COLO829 (cell line): ENCODE measurements at regions not wholly inside any gene's neighbourhood (a gene's known extent, or its start where the extent isn't known, plus 50 kb on each side); places are given as distances from the start of the nearest gene placed in this dataset.
"Not testable (repeated sequence)": the region's sequence is repeated elsewhere in the genome, so short reads cannot be mapped to it uniquely, and the experiment has no call there.

Source experiments
- DNase-seq: peaks from one replicate; pipeline ENCODE4 v3.0.0; 2012; ENCODE audit warnings: low spot score

- no peak for DNase-seq
Measured at GRCh38 chr4:93888308-93888707, 59.8 kb downstream of the ATOH1 start.

GRCh38 chr4:93888768-93889167 is 60.2 kb downstream of the ATOH1 start:
- no peak for DNase-seq

GRCh38 chr4:93891244-93891643 is 62.7 kb downstream of the ATOH1 start:
- no peak for DNase-seq

DNA sequence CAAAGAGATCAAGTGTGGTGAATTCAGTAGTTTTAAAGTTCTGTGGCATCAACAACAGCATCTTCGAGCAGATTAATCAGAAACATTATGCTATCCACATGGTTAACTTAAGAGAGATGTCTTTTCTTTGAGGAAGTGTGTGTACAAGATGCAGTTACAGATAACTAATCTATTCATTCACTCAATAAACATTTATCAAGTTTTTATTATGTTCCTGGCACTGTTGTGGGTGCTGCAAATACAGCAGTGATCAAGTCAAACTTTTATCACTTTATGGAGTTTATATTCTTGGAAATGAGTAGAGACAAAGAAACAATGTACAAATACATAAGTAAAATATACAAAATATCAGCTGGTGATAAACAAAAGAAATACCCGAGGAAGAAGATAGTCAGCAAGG is 66.4 kb downstream of the ATOH1 start:
- no peak for DNase-seq

DNA sequence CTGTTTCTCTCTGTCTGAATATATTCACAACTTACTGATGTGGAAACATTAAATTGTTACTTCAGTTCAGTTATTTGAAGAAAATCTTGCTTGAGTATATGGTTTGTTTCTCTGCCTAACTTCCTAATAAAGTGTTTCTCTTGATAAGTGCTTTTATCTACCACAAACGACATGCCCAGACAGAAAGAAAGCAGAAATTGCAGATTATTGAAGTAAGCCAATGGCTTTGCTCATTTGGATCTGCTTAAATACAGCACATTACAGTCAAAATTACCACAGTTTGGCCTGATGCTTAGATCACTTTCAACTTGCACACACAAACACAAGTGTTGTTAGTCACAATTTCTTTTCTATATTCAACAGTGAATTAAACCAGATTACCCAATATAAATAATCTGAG is 68.0 kb downstream of the ATOH1 start:
- DNase-seq: no peak

DNA sequence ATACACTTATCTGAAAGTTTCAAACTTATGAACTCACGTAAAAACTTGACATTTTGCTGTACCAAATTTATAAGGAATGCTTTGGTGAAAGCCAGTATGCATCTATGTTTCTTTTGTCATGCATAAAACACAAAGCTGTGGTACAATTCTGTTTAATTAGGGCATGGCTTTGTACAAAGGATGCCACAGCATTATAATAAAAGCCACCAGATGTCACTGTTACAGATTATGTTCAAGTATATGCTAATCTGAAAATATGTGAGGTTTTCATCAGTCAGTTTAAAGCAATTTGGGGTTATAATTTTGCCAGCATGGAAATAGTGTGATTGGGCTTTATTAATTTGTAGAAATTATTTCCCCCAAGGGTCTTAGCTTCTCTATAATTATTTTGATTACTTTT is 69.0 kb downstream of the ATOH1 start:
- DNase-seq: peak; percentile 47

GRCh38 chr4:93908778-93909177 is 80.2 kb downstream of the ATOH1 start:
- DNase-seq: no peak

DNA sequence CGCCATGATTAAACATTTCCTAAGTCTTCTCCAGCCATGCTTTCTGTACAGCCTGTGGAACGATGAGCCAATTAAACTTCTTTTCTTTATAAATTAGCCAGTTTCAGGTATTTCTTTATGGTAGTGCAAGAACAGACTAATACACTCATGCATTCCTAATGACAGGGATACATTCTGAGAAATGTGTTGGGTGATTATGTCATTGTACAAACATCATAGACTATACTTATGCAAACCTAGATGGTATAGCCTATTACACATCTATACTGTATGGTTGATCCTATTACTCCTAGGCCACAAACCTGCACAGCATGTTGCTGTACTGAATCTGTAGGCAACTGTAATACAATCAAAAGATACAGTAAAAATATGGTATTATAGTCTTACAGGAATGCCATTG is 83.1 kb downstream of the ATOH1 start:
- DNase-seq: no peak

DNA sequence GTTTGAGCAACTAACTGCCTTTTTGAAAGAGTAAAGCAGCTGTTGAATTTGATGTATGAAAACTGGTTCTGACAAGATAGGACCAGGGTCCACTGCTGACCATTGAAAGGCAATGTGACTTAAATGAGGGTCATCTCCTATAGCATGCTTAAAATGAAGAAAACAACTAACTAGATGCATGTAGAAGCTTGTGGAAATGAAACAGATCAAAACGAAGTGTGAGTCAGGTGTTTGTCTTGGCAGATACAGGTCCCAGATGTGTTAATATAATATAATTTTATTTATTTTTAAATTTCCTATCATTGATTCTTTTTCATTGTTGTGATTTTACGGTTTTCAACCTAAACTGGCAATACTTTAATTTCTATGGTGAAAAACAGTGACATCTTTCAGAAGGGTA is 83.6 kb downstream of the ATOH1 start:
- DNase-seq: no peak

DNA sequence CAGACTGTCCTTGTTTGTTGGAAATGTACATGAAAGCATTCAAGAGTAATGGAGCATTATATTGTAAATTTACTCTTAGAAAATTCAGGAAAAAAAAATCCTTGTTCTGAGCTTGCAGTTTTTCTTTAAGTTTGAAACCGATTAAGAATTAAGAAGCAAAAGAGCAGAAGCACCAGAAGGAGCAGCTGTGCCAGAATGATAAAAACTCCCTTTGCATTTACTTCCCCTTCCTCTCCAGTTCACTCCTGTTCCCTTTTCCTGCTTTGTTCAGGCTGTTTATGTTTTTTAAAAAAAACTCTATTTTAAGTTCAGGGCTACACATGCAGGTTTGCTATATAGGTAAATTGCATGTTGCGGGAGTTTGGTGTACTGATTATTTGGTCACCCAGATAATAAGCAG is 90.3 kb downstream of the ATOH1 start:
- DNase-seq: no peak

GRCh38 chr4:93923570-93923969 is 95.0 kb downstream of the ATOH1 start:
- not testable (repeated sequence) for DNase-seq

DNA sequence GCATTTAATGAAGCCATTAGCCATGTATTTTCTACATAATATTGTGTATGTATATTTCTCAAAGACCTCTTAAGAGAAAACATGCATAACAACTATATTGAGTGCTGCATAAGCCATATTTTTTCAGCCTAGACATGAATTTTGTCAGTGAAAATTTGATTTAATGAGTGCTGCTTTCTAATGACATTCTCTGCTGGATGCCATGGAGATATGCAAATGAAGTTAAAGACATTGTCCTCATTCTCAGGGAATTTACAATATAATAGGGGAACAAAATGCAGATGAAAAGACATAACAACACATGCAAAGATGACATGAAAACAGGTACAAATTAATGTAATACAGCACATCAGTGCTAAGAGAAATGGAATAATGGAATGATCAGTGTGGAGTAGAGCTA is 118.7 kb downstream of the ATOH1 start:
- DNase-seq: no peak

DNA sequence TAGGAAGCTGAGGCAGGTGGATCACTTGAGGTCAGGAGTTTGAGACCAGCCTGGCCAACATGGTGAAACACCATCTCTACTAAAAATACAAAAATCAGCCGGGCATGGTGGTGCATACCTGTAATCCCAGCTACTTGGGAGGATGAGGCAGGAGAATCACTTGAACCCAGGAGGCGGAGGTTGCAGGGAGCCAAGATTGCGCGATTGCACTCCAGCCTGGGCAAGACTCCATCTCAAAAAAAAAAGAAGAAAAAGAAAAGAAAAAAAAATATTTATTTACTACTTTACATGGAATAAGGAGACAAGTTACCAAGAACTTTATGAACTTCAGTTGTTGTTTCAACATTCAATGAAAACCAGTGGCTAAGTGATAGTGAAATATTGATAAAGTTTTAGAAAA is 121.7 kb downstream of the ATOH1 start:
- not testable (repeated sequence) for DNase-seq

DNA sequence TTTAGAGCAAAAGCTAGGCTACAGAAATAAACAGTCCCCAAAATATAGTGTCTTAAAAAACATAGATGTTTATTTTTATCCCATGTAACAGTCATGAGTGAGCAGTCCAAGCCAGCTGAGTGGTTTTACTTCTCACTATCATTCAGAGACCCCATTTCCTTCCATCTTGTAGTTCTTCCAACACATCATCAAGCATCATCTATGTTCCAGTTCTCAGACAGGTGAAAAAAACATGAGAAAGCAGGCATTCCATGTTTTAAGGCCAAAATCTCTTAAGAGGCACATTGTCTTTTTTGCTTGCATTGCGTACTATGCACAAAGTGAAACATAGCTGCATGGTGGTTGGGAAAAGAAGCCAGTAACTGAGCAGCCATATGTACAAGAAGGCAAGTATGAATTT is 128.6 kb downstream of the ATOH1 start:
- DNase-seq: no peak

DNA sequence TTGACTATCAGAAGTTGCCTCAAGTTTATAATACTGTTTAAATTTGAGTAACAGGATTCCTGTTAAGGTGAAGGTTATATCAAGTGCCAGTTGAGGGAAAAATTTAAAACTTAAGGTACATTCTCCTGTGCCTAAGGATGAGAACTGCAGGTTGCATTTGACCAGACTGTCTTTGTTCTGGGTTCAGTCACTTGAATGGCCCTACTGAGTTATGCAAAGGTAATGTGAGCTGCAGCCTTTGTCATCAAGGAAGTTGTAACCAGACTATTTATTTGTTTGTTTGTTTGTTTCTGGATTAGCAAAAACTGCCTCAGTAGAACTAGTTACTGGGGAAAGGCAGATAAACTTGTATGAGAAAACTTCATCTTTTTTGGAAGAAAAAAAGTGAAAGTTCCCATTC is 131.9 kb downstream of the ATOH1 start:
- DNase-seq: no peak

GRCh38 chr4:93960916-93961315 is 132.4 kb downstream of the ATOH1 start:
- DNase-seq: no peak

DNA sequence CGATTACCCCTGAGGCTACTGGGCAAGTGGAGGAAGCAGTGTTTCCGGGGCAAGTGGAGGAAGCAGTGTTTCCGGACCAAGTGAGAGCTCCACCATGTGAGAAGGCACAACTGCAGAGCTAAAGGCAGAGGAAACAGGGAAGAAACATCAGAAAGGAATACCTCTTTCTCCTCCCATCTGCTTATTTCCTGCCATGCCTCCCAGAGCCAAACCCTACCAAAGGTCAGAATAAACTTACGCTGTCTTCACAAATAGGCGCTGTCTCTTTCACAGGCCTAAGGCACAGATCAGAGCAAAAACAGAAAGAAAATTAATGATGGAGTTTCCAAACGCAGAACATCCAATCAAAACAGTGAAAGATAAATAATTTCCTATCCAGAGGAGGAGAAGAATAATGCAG is 153.0 kb downstream of the ATOH1 start:
- DNase-seq: no peak

- DNase-seq: no peak
Measured at GRCh38 chr4:93982255-93982654, 153.7 kb downstream of the ATOH1 start.

GRCh38 chr4:93983140-93983539 is 154.6 kb downstream of the ATOH1 start:
- no peak for DNase-seq

- DNase-seq: no peak
Measured at GRCh38 chr4:93994175-93994994, 165.8 kb downstream of the ATOH1 start.

- DNase-seq: no peak
Measured at GRCh38 chr4:93996895-93997294, 168.3 kb downstream of the ATOH1 start.

DNA sequence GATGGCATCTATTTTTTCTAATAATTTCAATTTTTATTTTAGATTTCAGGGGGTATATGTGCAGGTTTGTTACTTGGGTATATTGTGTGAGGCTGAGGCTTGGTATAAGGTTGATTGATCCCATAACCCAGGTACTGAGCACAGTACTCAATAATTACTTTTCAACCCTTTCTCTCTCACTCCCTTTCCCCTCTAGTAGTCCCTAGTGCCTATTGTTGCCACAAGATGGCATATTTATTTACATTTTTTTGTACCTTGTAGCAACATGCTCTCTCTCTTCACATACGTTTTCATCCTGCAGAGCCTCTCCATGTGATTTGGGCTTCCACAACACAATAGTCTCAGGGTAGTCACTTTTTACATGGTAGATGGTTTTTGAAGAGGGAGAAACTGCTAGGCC is 172.0 kb downstream of the ATOH1 start:
- DNase-seq: no peak

- no peak for DNase-seq
Measured at GRCh38 chr4:94006932-94007331, 178.4 kb downstream of the ATOH1 start.

- DNase-seq: no peak
Measured at GRCh38 chr4:94011190-94011589, 182.6 kb downstream of the ATOH1 start.
